Bronchial epithelial cell (primary cell): ENCODE measurements at regions not wholly inside any gene's neighbourhood (a gene's known extent, or its start where the extent isn't known, plus 50 kb on each side); places are given as distances from the start of the nearest gene placed in this dataset.
A peak's percentile ranks its signal among the peaks of the same experiment; 100 is the strongest.

ENCODE experiments used
- DNase-seq: peaks from one replicate; pipeline ENCODE4 v3.0.0-alpha.2; 2010; ENCODE audit warnings: low read depth
- FAIRE-seq: peaks from 2 replicates; lab custom pipeline; 2011; peaks lifted over from hg19 to GRCh38; lab: Jason Lieb, UNC
- H3K27me3 ChIP-seq: 2 replicates; pipeline ENCODE4 v1.5.1; 2011; ENCODE audit warnings: low read length; ENCODE audit not compliant: control insufficient read depth, insufficient read depth
- H3K36me3 ChIP-seq: 2 replicates; pipeline ENCODE4 v1.5.1; 2011; ENCODE audit warnings: low read length; ENCODE audit not compliant: control insufficient read depth, insufficient read depth
- H3K4me3 ChIP-seq: 2 replicates; pipeline ENCODE4 v1.5.1; 2011; ENCODE audit warnings: mild to moderate bottlenecking, low read depth, low read length, control low read depth
- CTCF ChIP-seq: IDR thresholded peaks from 2 replicates; pipeline ENCODE4 v1.5.1; 2011; ENCODE audit warnings: mild to moderate bottlenecking, moderate library complexity, low read length, control low read depth, inconsistent platforms; ENCODE audit not compliant: insufficient read depth, severe bottlenecking

DNA sequence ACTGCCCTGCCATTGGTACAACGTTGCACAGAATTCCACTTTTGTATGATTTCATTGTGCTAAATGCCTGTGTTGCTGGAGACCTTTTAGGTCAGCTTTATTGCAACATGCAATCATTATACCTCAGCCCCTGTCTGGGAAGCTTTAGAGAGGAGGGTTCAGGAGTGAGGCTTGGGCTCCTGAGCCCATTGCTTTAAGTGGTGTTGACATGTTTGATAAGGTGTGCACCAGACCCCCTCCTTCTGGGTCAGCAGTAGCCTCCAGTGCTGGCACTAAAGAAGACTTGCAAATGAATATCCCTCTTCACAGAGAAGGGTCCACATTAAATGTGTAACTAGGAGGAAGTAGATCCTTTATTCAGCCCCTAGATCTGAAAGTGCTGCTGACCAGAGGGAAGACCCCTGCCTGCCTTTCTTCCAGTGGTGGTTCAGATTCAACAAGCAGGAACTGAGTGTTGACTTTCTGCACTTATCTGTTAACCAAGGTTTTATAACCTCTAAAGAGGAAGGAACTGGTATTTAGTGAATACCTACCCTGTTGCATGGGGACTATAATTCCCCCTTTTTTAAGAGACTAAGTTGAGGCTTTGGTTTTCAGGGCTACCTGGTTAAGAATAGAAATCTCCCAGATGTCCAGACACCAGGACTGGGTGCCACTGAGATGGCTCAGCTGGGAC is 369.4 kb upstream of the IGFBP3 start:
- no peaks in the 10 kb centered on the region for H3K27me3 ChIP-seq
- no peak for DNase-seq
- no peak for TF ChIP-seq CTCF
- FAIRE-seq = no peak
- H3K36me3 ChIP-seq = no peaks in the 10 kb centered on the region
- no peak overlapping the region for H3K4me3 ChIP-seq

- Histone ChIP-seq H3K4me3 (no peak overlapping the region), H3K36me3 (no peaks in the 10 kb centered on the region), H3K27me3 (no peaks in the 10 kb centered on the region)
- no peak for FAIRE-seq
- TF ChIP-seq CTCF = no peak
- DNase-seq = no peak
Measured at GRCh38 chr7:46288861-46289260, 367.8 kb upstream of the IGFBP3 start.

DNA sequence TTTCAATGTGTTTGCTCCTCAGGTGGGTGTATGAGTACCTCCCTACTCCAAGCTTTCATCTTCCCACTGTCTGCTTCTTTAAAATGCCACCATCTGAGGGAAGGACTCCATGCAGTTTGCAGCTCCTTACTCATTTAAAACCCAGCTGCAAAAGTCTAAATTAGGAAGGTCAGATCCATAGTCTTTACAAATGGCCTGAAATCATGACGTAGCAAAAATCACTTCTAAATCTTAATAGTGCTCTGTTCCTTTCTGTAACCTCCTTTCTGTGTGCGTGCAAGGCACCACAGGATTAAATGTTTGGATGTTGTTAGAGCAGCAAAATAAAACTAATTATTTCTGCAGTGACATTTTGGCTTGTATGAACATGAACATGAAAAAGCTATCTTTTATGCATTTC is 366.9 kb upstream of the IGFBP3 start:
- FAIRE-seq = no peak

GRCh38 chr7:46286957-46287356 is 365.9 kb upstream of the IGFBP3 start:
- DNase-seq (no peak), FAIRE-seq (no peak)
- TF ChIP-seq CTCF = no peak
- no peaks in the 10 kb centered on the region for H3K36me3 ChIP-seq
- H3K4me3 ChIP-seq = no peak overlapping the region
- H3K27me3 ChIP-seq = no peaks in the 10 kb centered on the region

More for the DNA sequence above, 366.9 kb upstream of the IGFBP3 start:
- no peak overlapping the region for H3K4me3 ChIP-seq
- no peak for TF ChIP-seq CTCF
- no peaks in the 10 kb centered on the region for H3K27me3 ChIP-seq
- H3K36me3 ChIP-seq = no peaks in the 10 kb centered on the region
- no peak for DNase-seq

DNA sequence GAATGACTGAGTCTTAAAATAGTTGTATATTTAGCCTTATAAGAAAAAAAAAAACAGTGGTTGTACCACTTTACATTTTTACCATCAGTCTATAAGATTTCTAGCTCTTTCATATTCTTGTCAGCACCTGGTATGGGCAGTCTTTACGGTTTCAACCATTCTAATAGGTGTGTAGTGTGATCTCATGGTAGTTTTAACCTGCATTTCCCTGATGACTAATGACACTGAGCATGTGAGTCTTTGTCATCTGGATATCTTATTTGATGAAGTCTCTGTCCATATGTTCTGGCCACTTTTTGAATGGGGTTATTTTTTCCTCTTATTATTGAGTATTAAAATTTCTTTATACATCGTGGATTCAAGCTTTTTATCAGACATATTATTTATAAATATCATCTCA is 365.3 kb upstream of the IGFBP3 start:
- Histone ChIP-seq H3K27me3 (no peaks in the 10 kb centered on the region), H3K36me3 (no peaks in the 10 kb centered on the region), H3K4me3 (no peak overlapping the region)
- TF ChIP-seq CTCF = no peak
- DNase-seq = peak; percentile 94
- FAIRE-seq = no peak

- DNase-seq (peak; percentile 25), FAIRE-seq (no peak)
- Histone ChIP-seq H3K4me3 (no peak overlapping the region), H3K36me3 (no peaks in the 10 kb centered on the region), H3K27me3 (no peaks in the 10 kb centered on the region)
- TF ChIP-seq CTCF = no peak
Measured at GRCh38 chr7:46285878-46286277, 364.8 kb upstream of the IGFBP3 start.
